ENCODE measurements at regions not wholly inside any gene's neighbourhood (a gene's known extent, or its start where the extent isn't known, plus 50 kb on each side); places are given as distances from the start of the nearest gene placed in this dataset.
A peak's percentile ranks its signal among the peaks of the same experiment; 100 is the strongest.

- WGBS (ENCODE audit: insufficient coverage), result no CpG with 5 or more reads among the region's 4 CpGs
Observed at GRCh38 chr4:178671766-178672165, 1229.5 kb upstream of the AGA start.

GRCh38 chr4:178672512-178672911 lies 1230.3 kb upstream of the AGA start:
- Histone ChIP-seq H3K4me1 (ENCODE audit: control insufficient read depth, insufficient read depth, low read length) (no peaks in the 10 kb centered on the region), H3K36me3 (ENCODE audit: control insufficient read depth, insufficient read depth, low read length) (no peaks in the 10 kb centered on the region), H3K4me3 (ENCODE audit: low read depth, low read length) (no peak overlapping the region), H3K27me3 (ENCODE audit: control insufficient read depth, insufficient read depth, low read length) (no peaks in the 10 kb centered on the region), H3K9me3 (ENCODE audit: control insufficient read depth, insufficient read depth, low read length) (no peaks in the 10 kb centered on the region), H3K27ac (ENCODE audit: low read depth, low read length) (no peak overlapping the region)
- no CpG with 5 or more reads among the region's 1 CpG for WGBS (ENCODE audit: insufficient coverage)
- no peak for DNase-seq (ENCODE audit: low read depth in 4 of 6, low spot score in 6 of 6)

More at GRCh38 chr4:178671766-178672165, 1229.5 kb upstream of the AGA start:
- DNase-seq (ENCODE audit: low read depth in 4 of 6, low spot score in 6 of 6), result no peak
- no peaks in the 10 kb centered on the region for H3K36me3 ChIP-seq (ENCODE audit: control insufficient read depth, insufficient read depth, low read length)
- H3K4me1 ChIP-seq (ENCODE audit: control insufficient read depth, insufficient read depth, low read length), result no peaks in the 10 kb centered on the region
- no peaks in the 10 kb centered on the region for H3K9me3 ChIP-seq (ENCODE audit: control insufficient read depth, insufficient read depth, low read length)
- H3K27ac ChIP-seq (ENCODE audit: low read depth, low read length), result no peak overlapping the region
- H3K27me3 ChIP-seq (ENCODE audit: control insufficient read depth, insufficient read depth, low read length), result no peaks in the 10 kb centered on the region
- no peak overlapping the region for H3K4me3 ChIP-seq (ENCODE audit: low read depth, low read length)

GRCh38 chr4:178681871-178682270 lies 1239.6 kb upstream of the AGA start:
- no peaks in the 10 kb centered on the region for H3K4me1 ChIP-seq (ENCODE audit: control insufficient read depth, insufficient read depth, low read length)
- DNase-seq (ENCODE audit: low read depth in 4 of 6, low spot score in 6 of 6), result no peak
- no peaks in the 10 kb centered on the region for H3K27me3 ChIP-seq (ENCODE audit: control insufficient read depth, insufficient read depth, low read length)
- no peaks in the 10 kb centered on the region for H3K9me3 ChIP-seq (ENCODE audit: control insufficient read depth, insufficient read depth, low read length)
- 100% methylated on average over 1 of the region's 4 CpGs for WGBS (ENCODE audit: insufficient coverage)
- H3K36me3 ChIP-seq (ENCODE audit: control insufficient read depth, insufficient read depth, low read length), result no peaks in the 10 kb centered on the region
- no peak overlapping the region for H3K4me3 ChIP-seq (ENCODE audit: low read depth, low read length)
- no peak overlapping the region for H3K27ac ChIP-seq (ENCODE audit: low read depth, low read length)

- no peak overlapping the region for H3K27ac ChIP-seq (ENCODE audit: low read depth, low read length)
- no peaks in the 10 kb centered on the region for H3K27me3 ChIP-seq (ENCODE audit: control insufficient read depth, insufficient read depth, low read length)
- DNase-seq (ENCODE audit: low read depth in 4 of 6, low spot score in 6 of 6), result no peak
- no peak overlapping the region for H3K4me3 ChIP-seq (ENCODE audit: low read depth, low read length)
- H3K36me3 ChIP-seq (ENCODE audit: control insufficient read depth, insufficient read depth, low read length), result no peaks in the 10 kb centered on the region
- H3K9me3 ChIP-seq (ENCODE audit: control insufficient read depth, insufficient read depth, low read length), result no peaks in the 10 kb centered on the region
- H3K4me1 ChIP-seq (ENCODE audit: control insufficient read depth, insufficient read depth, low read length), result no peaks in the 10 kb centered on the region
Observed at GRCh38 chr4:178689926-178690325, 1247.7 kb upstream of the AGA start.

- no peaks in the 10 kb centered on the region for H3K36me3 ChIP-seq (ENCODE audit: control insufficient read depth, insufficient read depth, low read length)
- H3K4me1 ChIP-seq (ENCODE audit: control insufficient read depth, insufficient read depth, low read length), result no peaks in the 10 kb centered on the region
- peak in 1 of 6 donors; percentile 2 for DNase-seq (ENCODE audit: low read depth in 4 of 6, low spot score in 6 of 6)
- no peak overlapping the region for H3K4me3 ChIP-seq (ENCODE audit: low read depth, low read length)
- H3K9me3 ChIP-seq (ENCODE audit: control insufficient read depth, insufficient read depth, low read length), result no peaks in the 10 kb centered on the region
- no CpG with 5 or more reads among the region's 1 CpG for WGBS (ENCODE audit: insufficient coverage)
- no peak overlapping the region for H3K27ac ChIP-seq (ENCODE audit: low read depth, low read length)
- no peaks in the 10 kb centered on the region for H3K27me3 ChIP-seq (ENCODE audit: control insufficient read depth, insufficient read depth, low read length)
Observed at GRCh38 chr4:178693816-178694215, 1251.6 kb upstream of the AGA start.

- WGBS (ENCODE audit: insufficient coverage), result no CpG with 5 or more reads among the region's 3 CpGs
- no peaks in the 10 kb centered on the region for H3K9me3 ChIP-seq (ENCODE audit: control insufficient read depth, insufficient read depth, low read length)
- no peak overlapping the region for H3K4me3 ChIP-seq (ENCODE audit: low read depth, low read length)
- no peaks in the 10 kb centered on the region for H3K36me3 ChIP-seq (ENCODE audit: control insufficient read depth, insufficient read depth, low read length)
- H3K27me3 ChIP-seq (ENCODE audit: control insufficient read depth, insufficient read depth, low read length), result no peaks in the 10 kb centered on the region
- no peak for DNase-seq (ENCODE audit: low read depth in 4 of 6, low spot score in 6 of 6)
- no peak overlapping the region for H3K27ac ChIP-seq (ENCODE audit: low read depth, low read length)
- no peaks in the 10 kb centered on the region for H3K4me1 ChIP-seq (ENCODE audit: control insufficient read depth, insufficient read depth, low read length)
Observed at GRCh38 chr4:178696515-178696914, 1254.3 kb upstream of the AGA start.

- no peaks in the 10 kb centered on the region for H3K9me3 ChIP-seq (ENCODE audit: control insufficient read depth, insufficient read depth, low read length)
- H3K4me1 ChIP-seq (ENCODE audit: control insufficient read depth, insufficient read depth, low read length), result no peaks in the 10 kb centered on the region
- no peaks in the 10 kb centered on the region for H3K36me3 ChIP-seq (ENCODE audit: control insufficient read depth, insufficient read depth, low read length)
- no peak overlapping the region for H3K4me3 ChIP-seq (ENCODE audit: low read depth, low read length)
- WGBS (ENCODE audit: insufficient coverage), result no CpG with 5 or more reads among the region's 1 CpG
- H3K27ac ChIP-seq (ENCODE audit: low read depth, low read length), result no peak overlapping the region
- H3K27me3 ChIP-seq (ENCODE audit: control insufficient read depth, insufficient read depth, low read length), result no peaks in the 10 kb centered on the region
- DNase-seq (ENCODE audit: low read depth in 4 of 6, low spot score in 6 of 6), result no peak
Observed at GRCh38 chr4:178712486-178712885, 1270.2 kb upstream of the AGA start.

GRCh38 chr4:178738026-178738425 lies 1295.8 kb upstream of the AGA start:
- H3K36me3 ChIP-seq (ENCODE audit: control insufficient read depth, insufficient read depth, low read length), result no peaks in the 10 kb centered on the region
- H3K4me3 ChIP-seq (ENCODE audit: low read depth, low read length), result no peak overlapping the region
- no peak overlapping the region for H3K27ac ChIP-seq (ENCODE audit: low read depth, low read length)
- no CpG with 5 or more reads among the region's 4 CpGs for WGBS (ENCODE audit: insufficient coverage)
- no peaks in the 10 kb centered on the region for H3K9me3 ChIP-seq (ENCODE audit: control insufficient read depth, insufficient read depth, low read length)
- no peaks in the 10 kb centered on the region for H3K4me1 ChIP-seq (ENCODE audit: control insufficient read depth, insufficient read depth, low read length)
- DNase-seq (ENCODE audit: low read depth in 4 of 6, low spot score in 6 of 6), result no peak
- no peaks in the 10 kb centered on the region for H3K27me3 ChIP-seq (ENCODE audit: control insufficient read depth, insufficient read depth, low read length)

GRCh38 chr4:178745203-178745602 lies 1303.0 kb upstream of the AGA start:
- no CpG with 5 or more reads among the region's 1 CpG for WGBS (ENCODE audit: insufficient coverage)
- Histone ChIP-seq H3K27ac (ENCODE audit: low read depth, low read length) (no peak overlapping the region), H3K9me3 (ENCODE audit: control insufficient read depth, insufficient read depth, low read length) (no peaks in the 10 kb centered on the region), H3K4me3 (ENCODE audit: low read depth, low read length) (no peak overlapping the region), H3K36me3 (ENCODE audit: control insufficient read depth, insufficient read depth, low read length) (no peaks in the 10 kb centered on the region), H3K4me1 (ENCODE audit: control insufficient read depth, insufficient read depth, low read length) (no peaks in the 10 kb centered on the region), H3K27me3 (ENCODE audit: control insufficient read depth, insufficient read depth, low read length) (no peaks in the 10 kb centered on the region)
- no peak for DNase-seq (ENCODE audit: low read depth in 4 of 6, low spot score in 6 of 6)

- H3K4me1 ChIP-seq (ENCODE audit: control insufficient read depth, insufficient read depth, low read length), result no peaks in the 10 kb centered on the region
- H3K27ac ChIP-seq (ENCODE audit: low read depth, low read length), result peak overlapping the region; percentile 55
- no peaks in the 10 kb centered on the region for H3K27me3 ChIP-seq (ENCODE audit: control insufficient read depth, insufficient read depth, low read length)
- no peaks in the 10 kb centered on the region for H3K9me3 ChIP-seq (ENCODE audit: control insufficient read depth, insufficient read depth, low read length)
- no peaks in the 10 kb centered on the region for H3K36me3 ChIP-seq (ENCODE audit: control insufficient read depth, insufficient read depth, low read length)
- no peak overlapping the region for H3K4me3 ChIP-seq (ENCODE audit: low read depth, low read length)
- WGBS (ENCODE audit: insufficient coverage), result 17% methylated on average over 1 of the region's 2 CpGs
- peak in 5 of 6 donors; percentile 2 to 69 (median 6) for DNase-seq (ENCODE audit: low read depth in 4 of 6, low spot score in 6 of 6)
Observed at GRCh38 chr4:178752954-178753525, 1310.8 kb upstream of the AGA start.

All from spinal cord (tissue), 9 donors.